HepG2 (cell line): ENCODE measurements at regions not wholly inside any gene's neighbourhood (a gene's known extent, or its start where the extent isn't known, plus 50 kb on each side); places are given as distances from the start of the nearest gene placed in this dataset.

ENCODE experiments used
- GMEB1 ChIP-seq: sonication (generic); formaldehyde crosslinking; IDR thresholded peaks from 2 replicates; pipeline ENCODE4 v1.5.1; 2020; ENCODE audit warnings: missing genetic modification reagents, mild to moderate bottlenecking, borderline replicate concordance
- GZF1 ChIP-seq: sonication (generic); formaldehyde crosslinking; IDR thresholded peaks from 2 replicates; pipeline ENCODE4 v1.5.1; 2020; ENCODE audit warnings: mild to moderate bottlenecking, missing genetic modification reagents
- ZNF124 ChIP-seq: sonication (generic); formaldehyde crosslinking; IDR thresholded peaks from 2 replicates; pipeline ENCODE4 v1.4.0; 2020; ENCODE audit warnings: missing genetic modification reagents
- ZNF280D ChIP-seq: sonication (generic); formaldehyde crosslinking; IDR thresholded peaks from 2 replicates; pipeline ENCODE4 v1.5.1; 2020; ENCODE audit warnings: mild to moderate bottlenecking, missing genetic modification reagents
- TF ChIP-seq, protein P1 (sequence below): sonication (generic); formaldehyde crosslinking; IDR thresholded peaks from 2 replicates; pipeline ENCODE4 v1.4.0; 2020; ENCODE audit warnings: mild to moderate bottlenecking, missing genetic modification reagents
- TF ChIP-seq, protein P2 (sequence below): sonication (generic); formaldehyde crosslinking; IDR thresholded peaks from 2 replicates; pipeline ENCODE4 v1.5.1; 2020; ENCODE audit warnings: missing genetic modification reagents, mild to moderate bottlenecking, borderline replicate concordance
- TF ChIP-seq, protein P3 (sequence below): sonication (generic); formaldehyde crosslinking; IDR thresholded peaks from 2 replicates; pipeline ENCODE4 v1.4.0; 2020; ENCODE audit warnings: missing genetic modification reagents, mild to moderate bottlenecking, borderline replicate concordance

GRCh38 chr1:219329578-219329977, 155.9 kb downstream of the LYPLAL1 start (continued):
- TF ChIP-seq, protein P1, sequence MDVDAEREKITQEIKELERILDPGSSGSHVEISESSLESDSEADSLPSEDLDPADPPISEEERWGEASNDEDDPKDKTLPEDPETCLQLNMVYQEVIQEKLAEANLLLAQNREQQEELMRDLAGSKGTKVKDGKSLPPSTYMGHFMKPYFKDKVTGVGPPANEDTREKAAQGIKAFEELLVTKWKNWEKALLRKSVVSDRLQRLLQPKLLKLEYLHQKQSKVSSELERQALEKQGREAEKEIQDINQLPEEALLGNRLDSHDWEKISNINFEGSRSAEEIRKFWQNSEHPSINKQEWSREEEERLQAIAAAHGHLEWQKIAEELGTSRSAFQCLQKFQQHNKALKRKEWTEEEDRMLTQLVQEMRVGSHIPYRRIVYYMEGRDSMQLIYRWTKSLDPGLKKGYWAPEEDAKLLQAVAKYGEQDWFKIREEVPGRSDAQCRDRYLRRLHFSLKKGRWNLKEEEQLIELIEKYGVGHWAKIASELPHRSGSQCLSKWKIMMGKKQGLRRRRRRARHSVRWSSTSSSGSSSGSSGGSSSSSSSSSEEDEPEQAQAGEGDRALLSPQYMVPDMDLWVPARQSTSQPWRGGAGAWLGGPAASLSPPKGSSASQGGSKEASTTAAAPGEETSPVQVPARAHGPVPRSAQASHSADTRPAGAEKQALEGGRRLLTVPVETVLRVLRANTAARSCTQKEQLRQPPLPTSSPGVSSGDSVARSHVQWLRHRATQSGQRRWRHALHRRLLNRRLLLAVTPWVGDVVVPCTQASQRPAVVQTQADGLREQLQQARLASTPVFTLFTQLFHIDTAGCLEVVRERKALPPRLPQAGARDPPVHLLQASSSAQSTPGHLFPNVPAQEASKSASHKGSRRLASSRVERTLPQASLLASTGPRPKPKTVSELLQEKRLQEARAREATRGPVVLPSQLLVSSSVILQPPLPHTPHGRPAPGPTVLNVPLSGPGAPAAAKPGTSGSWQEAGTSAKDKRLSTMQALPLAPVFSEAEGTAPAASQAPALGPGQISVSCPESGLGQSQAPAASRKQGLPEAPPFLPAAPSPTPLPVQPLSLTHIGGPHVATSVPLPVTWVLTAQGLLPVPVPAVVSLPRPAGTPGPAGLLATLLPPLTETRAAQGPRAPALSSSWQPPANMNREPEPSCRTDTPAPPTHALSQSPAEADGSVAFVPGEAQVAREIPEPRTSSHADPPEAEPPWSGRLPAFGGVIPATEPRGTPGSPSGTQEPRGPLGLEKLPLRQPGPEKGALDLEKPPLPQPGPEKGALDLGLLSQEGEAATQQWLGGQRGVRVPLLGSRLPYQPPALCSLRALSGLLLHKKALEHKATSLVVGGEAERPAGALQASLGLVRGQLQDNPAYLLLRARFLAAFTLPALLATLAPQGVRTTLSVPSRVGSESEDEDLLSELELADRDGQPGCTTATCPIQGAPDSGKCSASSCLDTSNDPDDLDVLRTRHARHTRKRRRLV: no peak
- TF ChIP-seq, protein P2, sequence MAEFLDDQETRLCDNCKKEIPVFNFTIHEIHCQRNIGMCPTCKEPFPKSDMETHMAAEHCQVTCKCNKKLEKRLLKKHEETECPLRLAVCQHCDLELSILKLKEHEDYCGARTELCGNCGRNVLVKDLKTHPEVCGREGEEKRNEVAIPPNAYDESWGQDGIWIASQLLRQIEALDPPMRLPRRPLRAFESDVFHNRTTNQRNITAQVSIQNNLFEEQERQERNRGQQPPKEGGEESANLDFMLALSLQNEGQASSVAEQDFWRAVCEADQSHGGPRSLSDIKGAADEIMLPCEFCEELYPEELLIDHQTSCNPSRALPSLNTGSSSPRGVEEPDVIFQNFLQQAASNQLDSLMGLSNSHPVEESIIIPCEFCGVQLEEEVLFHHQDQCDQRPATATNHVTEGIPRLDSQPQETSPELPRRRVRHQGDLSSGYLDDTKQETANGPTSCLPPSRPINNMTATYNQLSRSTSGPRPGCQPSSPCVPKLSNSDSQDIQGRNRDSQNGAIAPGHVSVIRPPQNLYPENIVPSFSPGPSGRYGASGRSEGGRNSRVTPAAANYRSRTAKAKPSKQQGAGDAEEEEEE (CRISPR knock-in tag): no peak
- TF ChIP-seq GMEB1 (CRISPR knock-in tag) (no peak), GZF1 (CRISPR knock-in tag) (no peak), ZNF124 (no peak), ZNF280D (CRISPR knock-in tag) (no peak)
- TF ChIP-seq, protein P3, sequence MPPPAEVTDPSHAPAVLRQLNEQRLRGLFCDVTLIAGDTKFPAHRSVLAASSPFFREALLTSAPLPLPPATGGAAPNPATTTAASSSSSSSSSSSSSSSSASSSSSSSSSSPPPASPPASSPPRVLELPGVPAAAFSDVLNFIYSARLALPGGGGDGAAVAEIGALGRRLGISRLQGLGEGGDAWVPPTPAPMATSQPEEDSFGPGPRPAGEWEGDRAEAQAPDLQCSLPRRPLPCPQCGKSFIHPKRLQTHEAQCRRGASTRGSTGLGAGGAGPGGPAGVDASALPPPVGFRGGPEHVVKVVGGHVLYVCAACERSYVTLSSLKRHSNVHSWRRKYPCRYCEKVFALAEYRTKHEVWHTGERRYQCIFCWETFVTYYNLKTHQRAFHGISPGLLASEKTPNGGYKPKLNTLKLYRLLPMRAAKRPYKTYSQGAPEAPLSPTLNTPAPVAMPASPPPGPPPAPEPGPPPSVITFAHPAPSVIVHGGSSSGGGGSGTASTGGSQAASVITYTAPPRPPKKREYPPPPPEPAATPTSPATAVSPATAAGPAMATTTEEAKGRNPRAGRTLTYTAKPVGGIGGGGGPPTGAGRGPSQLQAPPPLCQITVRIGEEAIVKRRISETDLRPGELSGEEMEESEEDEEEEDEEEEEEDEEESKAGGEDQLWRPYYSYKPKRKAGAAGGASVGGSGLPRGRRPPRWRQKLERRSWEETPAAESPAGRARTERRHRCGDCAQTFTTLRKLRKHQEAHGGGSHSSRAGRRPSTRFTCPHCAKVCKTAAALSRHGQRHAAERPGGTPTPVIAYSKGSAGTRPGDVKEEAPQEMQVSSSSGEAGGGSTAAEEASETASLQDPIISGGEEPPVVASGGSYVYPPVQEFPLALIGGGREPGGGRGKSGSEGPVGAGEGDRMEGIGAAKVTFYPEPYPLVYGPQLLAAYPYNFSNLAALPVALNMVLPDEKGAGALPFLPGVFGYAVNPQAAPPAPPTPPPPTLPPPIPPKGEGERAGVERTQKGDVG (CRISPR knock-in tag): no peak
